Activated CD4-positive, CD25-positive, alpha-beta regulatory T cell treated with anti-CD3 and anti-CD28 coated beads, Interleukin-2, amount 50 U/mL, for 24 hours (primary cell): ENCODE measurements at regions not wholly inside any gene's neighbourhood (a gene's known extent, or its start where the extent isn't known, plus 50 kb on each side); places are given as distances from the start of the nearest gene placed in this dataset.

ENCODE experiments used
- ATAC-seq, 2 donors: fragments of 150-1000 bp; cut with Tn5 transposase; one replicate each; pipeline ENCODE4 v1.10.0; 2021; ENCODE audit warnings: mild to moderate bottlenecking in 1 of 2, moderate library complexity in 1 of 2

DNA sequence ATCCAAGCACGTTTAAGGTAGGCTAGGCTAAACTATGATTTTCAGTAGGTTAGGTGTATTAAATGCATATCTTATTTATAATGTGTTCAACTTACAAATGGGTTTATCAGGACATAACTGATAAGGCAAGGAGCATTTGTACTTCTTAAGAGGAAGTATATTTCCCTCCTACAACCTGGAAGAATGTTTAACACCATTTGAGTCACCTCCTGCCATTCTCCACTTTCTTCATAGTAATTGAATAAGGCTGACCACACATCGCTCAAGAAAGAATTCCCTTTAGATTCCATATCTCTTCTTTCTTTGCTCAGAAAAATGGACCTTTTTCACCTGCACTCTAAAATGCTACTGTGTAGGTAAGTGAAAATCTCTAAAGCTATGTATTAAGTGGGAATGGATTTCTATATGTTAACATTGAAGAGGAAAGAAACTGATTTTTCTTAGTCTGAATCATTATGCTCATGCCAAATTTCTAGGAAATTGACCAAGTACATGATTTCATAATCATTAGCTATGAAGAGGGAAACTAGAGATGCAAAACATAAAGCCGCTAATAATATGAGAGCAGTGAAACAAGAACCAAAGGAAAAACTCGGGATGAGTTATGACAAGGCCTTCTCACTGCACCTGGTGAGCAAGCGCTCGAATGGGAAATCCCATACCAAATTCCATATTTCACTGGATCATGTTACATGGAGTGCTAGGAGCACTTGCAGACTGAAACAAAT lies 210.4 kb downstream of the ALDH8A1 start:
- ATAC-seq = no peak

- ATAC-seq = no peak
Observed at GRCh38 chr6:134738211-134738885, 211.6 kb downstream of the ALDH8A1 start.

DNA sequence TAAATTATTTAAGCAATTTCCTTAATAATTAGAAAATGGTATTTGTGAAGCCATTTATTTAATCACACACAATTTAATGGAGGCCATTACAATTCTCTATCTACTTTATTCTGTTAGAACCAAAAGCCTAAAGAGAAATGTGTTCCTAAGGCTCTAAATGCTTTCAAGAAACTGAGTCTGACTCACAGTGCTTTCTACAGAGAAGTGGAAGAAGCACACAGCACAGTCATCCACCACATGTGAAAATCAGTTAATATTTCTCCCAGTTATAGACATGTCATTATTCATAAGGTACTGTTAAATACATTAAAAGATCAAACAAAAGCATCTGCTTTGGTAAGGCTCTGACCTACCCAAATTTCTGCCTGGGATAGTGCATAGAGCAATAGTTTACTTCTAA lies 214.4 kb downstream of the ALDH8A1 start:
- no peak for ATAC-seq

DNA sequence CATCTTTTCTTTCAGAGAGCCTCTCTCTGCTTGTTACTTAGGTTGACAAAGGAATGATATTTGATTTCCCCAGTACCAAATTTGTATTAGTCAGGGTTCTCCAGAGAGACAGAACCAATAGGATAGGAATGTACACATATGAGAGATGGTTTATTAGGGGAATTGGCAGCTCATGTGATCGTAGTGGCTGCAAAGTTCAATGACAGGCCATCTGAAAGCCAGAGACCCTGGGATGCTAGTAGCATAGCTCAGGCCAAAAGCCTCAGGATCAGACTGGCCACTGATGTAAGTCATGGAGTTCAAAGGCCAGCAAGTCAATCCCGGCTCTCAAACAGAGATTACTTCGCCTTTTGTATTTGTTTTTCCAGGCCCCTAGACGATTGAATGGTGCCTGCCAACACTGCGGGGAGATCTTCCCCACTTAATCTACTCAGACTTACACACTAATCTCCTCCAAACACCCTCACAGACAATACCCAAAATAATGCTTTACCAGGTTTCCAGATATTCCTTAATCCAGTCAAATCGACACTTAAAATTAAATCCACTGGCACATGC lies 215.5 kb downstream of the ALDH8A1 start:
- no peak for ATAC-seq

- ATAC-seq = no peak
Observed at GRCh38 chr6:134733801-134734200, 216.1 kb downstream of the ALDH8A1 start.

DNA sequence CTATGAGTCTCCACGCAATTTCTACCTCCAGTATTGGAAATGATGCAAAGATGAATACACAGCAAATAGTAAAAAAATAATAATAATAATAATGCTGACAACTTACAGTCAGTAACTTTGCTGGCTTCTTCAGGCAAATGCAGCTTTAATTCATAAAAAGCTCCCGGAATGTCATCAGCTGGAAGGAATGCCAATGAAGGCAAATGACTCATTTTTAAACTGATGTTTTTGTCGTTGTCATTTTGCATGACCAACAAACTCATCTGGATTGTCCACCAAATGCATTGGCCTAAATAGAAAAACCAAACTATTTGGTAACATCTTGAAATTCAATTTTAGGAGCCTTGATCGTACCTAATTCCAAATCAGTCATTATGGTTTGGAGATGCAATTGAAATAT lies 217.1 kb downstream of the ALDH8A1 start:
- ATAC-seq = no peak

GRCh38 chr6:134731615-134732014 lies 218.3 kb downstream of the ALDH8A1 start:
- no peak for ATAC-seq

DNA sequence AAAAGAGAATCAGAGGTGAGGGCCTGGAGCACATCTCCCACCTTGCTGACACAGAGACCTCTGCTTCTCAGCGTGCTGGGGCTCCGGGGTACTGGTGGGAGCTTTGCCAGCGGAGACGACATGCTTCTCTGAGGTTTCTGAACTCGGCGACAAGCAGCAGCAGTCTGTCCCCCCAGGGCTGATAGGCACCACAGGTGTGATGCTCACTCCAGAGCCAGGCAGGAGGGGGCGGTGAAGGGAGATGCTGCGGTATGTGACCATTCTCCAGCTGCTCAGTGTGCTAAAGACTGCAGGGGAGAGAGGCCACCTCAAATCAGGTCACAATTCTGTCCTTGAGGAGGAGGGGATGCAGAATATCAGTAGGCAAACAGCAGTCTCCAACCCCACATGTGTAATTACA lies 219.9 kb downstream of the ALDH8A1 start:
- no peak for ATAC-seq

GRCh38 chr6:134729561-134729960 lies 220.3 kb downstream of the ALDH8A1 start:
- ATAC-seq = no peak

GRCh38 chr6:134727081-134727480 lies 222.8 kb downstream of the ALDH8A1 start:
- ATAC-seq = no peak

DNA sequence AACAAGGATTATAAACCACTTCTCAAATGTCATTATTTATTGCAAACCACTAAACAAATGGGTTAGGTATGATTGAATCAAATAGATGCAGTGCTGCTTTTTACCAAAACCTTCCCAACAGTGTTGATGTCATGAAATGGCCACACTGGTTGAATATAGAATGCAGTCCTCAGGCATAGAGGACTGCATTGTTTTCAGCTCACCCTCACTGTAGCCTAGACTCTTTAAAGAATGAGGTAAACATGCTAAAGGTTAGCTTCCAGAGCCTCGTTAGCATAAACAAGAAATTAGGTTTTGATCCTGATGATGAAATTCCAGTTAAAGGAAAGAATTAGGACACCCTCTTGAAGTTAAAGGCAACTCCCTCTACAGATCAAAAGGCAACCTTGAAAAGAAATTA lies 224.3 kb downstream of the ALDH8A1 start:
- ATAC-seq = no peak

DNA sequence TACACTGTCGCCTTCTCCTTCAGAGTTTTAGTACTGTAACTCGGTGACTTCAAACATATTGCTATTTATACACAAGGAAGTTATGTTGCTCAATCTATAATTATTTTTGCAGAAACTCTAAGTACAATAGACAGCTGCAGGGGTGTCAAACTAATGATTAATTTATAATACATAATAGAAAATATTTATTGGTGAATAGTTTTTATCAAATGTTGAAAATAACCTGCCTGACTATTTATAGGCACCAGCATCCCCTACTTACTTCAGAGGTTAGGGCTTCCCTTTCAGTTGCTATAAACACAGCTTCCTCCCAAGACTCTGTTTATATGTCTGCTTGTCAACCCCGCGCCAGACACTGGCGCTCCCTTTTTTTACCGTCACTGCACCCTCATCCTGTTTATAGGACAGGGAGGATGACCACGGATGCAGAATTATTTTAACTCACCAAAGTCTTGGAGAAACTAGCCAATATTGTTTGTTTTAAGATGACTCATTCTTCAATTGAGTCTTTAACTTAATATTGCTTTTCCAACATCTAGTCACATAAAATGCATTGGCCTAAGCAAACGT lies 225.0 kb downstream of the ALDH8A1 start:
- ATAC-seq = no peak

DNA sequence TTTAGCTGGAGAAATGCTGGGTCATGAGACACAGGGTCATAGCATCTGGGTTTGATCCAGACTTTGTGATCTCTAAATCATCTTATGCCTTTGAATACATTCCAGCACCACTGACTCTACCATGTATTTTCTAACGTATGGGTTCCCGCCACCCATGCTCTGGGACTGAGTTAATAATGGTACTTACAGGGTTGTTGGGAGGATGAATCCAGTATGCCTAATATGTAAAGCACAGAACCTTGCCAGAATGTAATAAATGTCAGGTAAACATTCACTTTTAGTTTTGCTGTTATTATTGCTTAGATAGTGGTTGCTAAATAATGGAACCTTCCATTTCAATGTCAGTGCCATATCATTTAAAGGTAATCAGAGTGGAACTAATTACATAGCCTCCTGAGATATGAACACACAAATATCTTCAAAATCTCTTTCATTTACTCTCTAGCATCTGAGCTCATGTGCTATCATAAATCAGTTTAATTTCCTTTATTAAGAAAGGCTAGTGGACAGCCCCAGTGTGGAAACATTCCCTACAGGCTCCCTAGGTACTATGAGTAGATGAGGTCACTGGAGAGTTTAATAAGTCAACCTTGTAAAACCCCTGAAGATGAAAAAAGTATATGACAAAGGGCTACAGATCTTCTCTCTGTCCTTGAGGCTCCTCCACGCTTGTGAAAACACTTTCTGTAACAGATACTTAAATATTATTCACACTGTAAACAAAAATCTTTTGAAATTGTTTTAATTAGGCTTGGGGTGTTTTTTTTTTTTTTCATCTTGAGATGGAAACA lies 226.6 kb downstream of the ALDH8A1 start:
- ATAC-seq = no peak

GRCh38 chr6:134722200-134722870 lies 227.6 kb downstream of the ALDH8A1 start:
- no peak for ATAC-seq

- no peak for ATAC-seq
Observed at GRCh38 chr6:134721060-134721405, 228.9 kb downstream of the ALDH8A1 start.

DNA sequence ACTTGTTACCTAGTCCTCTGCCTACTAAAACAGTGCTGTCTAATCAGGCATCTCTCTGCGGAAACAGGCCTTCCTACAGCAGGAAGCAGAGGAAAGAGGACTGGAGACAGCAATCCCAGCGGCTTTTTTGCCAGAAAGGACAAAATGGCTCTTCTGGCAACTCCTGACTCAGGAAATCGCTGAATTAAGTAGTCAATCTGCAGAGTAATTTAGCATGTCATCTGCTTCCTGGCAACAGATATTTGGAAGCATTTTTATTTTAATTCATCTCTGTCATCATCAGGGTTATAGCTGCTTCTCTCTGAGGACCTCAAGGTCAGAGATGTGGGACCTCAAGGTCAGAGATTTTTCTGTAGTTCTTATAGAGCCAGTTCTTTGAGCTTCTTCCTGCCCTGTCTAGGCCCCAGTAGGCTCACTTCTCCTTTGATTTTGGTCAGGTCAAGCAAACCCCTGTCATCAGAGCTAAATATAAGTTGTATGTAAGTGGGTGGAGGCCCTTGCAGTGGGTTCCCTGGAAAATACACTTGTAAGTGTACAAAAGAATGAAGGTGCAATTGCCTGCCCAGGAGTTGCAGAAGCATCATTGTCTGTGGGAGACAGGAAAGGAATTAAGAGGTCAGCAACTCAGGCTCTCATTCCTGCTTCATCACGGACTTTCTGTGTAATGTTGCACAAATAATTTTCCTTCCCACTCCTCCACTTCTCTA lies 229.4 kb downstream of the ALDH8A1 start:
- ATAC-seq = no peak

DNA sequence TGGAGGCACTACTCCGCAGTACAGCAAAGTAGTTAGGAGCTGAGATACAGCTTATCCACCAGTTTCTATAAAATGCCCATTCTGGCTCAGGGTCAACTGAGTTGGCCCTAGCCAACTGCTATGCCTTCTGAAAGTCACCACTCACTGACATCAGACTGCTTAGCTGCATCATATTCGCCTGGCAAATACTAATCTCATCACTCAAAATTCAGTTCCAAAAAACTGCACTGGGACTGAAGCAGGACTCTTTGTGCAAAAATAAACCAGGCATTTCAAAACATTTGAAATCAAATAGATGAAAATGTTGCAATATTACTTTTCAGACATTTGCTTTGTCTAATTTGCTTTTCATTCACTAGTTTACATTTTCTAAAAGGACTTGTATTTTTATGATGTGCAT lies 230.0 kb downstream of the ALDH8A1 start:
- no peak for ATAC-seq

GRCh38 chr6:134719286-134719685 lies 230.6 kb downstream of the ALDH8A1 start:
- ATAC-seq = no peak

- ATAC-seq = no peak
Observed at GRCh38 chr6:134714679-134715078, 235.2 kb downstream of the ALDH8A1 start.

GRCh38 chr6:134714113-134714512 lies 235.8 kb downstream of the ALDH8A1 start:
- no peak for ATAC-seq

DNA sequence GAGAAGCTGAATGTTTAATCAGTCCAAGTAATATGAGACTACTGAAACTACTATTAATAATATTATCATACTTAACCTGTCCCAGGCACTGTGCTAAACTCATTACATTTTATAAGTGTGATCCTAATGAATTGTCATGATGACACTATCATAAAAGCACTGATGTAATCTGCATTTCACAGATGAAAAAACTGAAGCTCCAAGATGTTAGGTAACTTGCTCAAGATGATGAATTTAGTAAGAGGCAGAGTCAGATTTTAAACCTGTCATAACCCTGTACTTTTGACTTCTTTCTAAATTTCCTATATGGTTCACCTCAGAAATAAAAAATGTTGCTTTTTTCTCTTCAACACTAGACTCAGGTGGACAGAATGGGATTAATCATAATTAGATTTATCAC lies 237.6 kb downstream of the ALDH8A1 start:
- no peak for ATAC-seq

DNA sequence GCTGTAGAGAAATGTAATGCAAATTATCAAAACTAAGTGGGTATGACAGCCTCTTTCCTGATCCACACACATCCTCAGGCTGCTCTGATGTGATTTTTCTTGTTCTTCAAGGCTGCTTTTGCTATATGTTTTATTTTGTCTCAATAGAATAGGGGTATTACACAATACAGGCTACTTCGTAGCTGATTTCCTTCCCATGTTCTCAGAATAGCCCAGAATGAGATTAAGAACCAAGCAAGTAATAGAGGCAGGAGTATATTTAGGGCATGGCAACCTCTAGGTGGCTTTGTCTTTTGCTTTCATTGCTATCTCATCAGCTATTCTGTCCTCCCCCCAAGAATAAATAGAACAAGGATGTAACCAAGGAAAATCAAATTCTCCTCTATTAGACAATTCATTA lies 241.8 kb downstream of the ALDH8A1 start:
- no peak for ATAC-seq
